ENCODE measurements at regions not wholly inside any gene's neighbourhood (a gene's known extent, or its start where the extent isn't known, plus 50 kb on each side); places are given as distances from the start of the nearest gene placed in this dataset.

GRCh38 chr16:62903961-62904502, 867.8 kb upstream of the CDH8 start (continued):
- TF ChIP-seq EED (IDR thresholded peaks at IDR 0.05; ENCODE audit: low read depth): no peak
- TF ChIP-seq ZSCAN29 (IDR thresholded peaks at IDR 0.05): no peak
- TF ChIP-seq CHD4 (IDR thresholded peaks at IDR 0.05): no peak
- TF ChIP-seq ZNF687 (IDR thresholded peaks at IDR 0.05): no peak

- Histone ChIP-seq H4K20me1 (ENCODE audit: control insufficient read depth, insufficient read depth) (no peaks in the 10 kb centered on the region), H3K27ac (ENCODE audit: control insufficient read depth, insufficient read depth) (no peak overlapping the region), H3K4me1 (ENCODE audit: control insufficient read depth, insufficient read depth, low read length) (no peaks in the 10 kb centered on the region), H3K4me2 (ENCODE audit: control insufficient read depth, insufficient read depth) (no peak overlapping the region), H2AFZ (ENCODE audit: control insufficient read depth, low read depth, low read length) (no peak overlapping the region), H3K79me2 (ENCODE audit: control insufficient read depth, insufficient read depth, low read length) (no peaks in the 10 kb centered on the region), H3K4me3 (no peak overlapping the region), H3K9ac (ENCODE audit: control insufficient read depth, insufficient read depth, low read length) (no peak overlapping the region), H3K36me3 (ENCODE audit: control insufficient read depth in 2 of 2, insufficient read depth in 2 of 2, low read length in 1 of 2) (no peaks in the 10 kb centered on the region), H3K9me3 (replicated peaks; ENCODE audit: control insufficient read depth, insufficient read depth, low read length) (no peaks in the 10 kb centered on the region), H3K27me3 (replicated peaks in 1 of 2; ENCODE audit: control insufficient read depth in 2 of 2, insufficient read depth in 2 of 2, low read length in 1 of 2) (no peaks in the 10 kb centered on the region)
- in situ Hi-C loops (cut with MboI) (loop anchor here (10.0 to 25.0 kb wide), 2 partner anchors 55 to 112 kb away; no protein-coding TSS in a partner anchor), intact Hi-C loops (cut with micrococcal nuclease; ENCODE audit: unreplicated experiment) (no loop called here)
- 0% methylated on average over 1 of the region's 1 CpG for WGBS (ENCODE audit: insufficient coverage, insufficient replicate concordance, low lambda C conversion rate, missing lambda C conversion rate)
- FAIRE-seq (no peak), DNase-seq (ENCODE audit: low read depth, low spot score) (no peak), ATAC-seq (no peak)
- ChIA-PET POLR2A (no interaction called here), CTCF (no interaction called here), RAD21 (ENCODE audit: unreplicated experiment) (no interaction called here), SMC1A (ENCODE audit: uncharacterized antibody, unreplicated experiment) (no interaction called here)
- TF ChIP-seq, protein P1, sequence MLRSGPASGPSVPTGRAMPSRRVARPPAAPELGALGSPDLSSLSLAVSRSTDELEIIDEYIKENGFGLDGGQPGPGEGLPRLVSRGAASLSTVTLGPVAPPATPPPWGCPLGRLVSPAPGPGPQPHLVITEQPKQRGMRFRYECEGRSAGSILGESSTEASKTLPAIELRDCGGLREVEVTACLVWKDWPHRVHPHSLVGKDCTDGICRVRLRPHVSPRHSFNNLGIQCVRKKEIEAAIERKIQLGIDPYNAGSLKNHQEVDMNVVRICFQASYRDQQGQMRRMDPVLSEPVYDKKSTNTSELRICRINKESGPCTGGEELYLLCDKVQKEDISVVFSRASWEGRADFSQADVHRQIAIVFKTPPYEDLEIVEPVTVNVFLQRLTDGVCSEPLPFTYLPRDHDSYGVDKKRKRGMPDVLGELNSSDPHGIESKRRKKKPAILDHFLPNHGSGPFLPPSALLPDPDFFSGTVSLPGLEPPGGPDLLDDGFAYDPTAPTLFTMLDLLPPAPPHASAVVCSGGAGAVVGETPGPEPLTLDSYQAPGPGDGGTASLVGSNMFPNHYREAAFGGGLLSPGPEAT (IDR thresholded peaks at IDR 0.05; ENCODE audit: low read depth): no peak
- TF ChIP-seq REST (IDR thresholded peaks at IDR 0.05; ENCODE audit: low read depth, low read length): no peak
- no peak for TF ChIP-seq PML (IDR thresholded peaks at IDR 0.05; ENCODE audit: low read length)
- no peak for TF ChIP-seq ZNF24 (IDR thresholded peaks at IDR 0.05)
- no peak for TF ChIP-seq EED (IDR thresholded peaks at IDR 0.05; ENCODE audit: low read depth)
- TF ChIP-seq, protein P2, sequence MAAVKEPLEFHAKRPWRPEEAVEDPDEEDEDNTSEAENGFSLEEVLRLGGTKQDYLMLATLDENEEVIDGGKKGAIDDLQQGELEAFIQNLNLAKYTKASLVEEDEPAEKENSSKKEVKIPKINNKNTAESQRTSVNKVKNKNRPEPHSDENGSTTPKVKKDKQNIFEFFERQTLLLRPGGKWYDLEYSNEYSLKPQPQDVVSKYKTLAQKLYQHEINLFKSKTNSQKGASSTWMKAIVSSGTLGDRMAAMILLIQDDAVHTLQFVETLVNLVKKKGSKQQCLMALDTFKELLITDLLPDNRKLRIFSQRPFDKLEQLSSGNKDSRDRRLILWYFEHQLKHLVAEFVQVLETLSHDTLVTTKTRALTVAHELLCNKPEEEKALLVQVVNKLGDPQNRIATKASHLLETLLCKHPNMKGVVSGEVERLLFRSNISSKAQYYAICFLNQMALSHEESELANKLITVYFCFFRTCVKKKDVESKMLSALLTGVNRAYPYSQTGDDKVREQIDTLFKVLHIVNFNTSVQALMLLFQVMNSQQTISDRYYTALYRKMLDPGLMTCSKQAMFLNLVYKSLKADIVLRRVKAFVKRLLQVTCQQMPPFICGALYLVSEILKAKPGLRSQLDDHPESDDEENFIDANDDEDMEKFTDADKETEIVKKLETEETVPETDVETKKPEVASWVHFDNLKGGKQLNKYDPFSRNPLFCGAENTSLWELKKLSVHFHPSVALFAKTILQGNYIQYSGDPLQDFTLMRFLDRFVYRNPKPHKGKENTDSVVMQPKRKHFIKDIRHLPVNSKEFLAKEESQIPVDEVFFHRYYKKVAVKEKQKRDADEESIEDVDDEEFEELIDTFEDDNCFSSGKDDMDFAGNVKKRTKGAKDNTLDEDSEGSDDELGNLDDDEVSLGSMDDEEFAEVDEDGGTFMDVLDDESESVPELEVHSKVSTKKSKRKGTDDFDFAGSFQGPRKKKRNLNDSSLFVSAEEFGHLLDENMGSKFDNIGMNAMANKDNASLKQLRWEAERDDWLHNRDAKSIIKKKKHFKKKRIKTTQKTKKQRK (IDR thresholded peaks at IDR 0.05; ENCODE audit: low read depth, low read length): no peak
- no peak for TF ChIP-seq RELA (IDR thresholded peaks at IDR 0.05; ENCODE audit: borderline replicate concordance, partially characterized antibody)
- TF ChIP-seq RBBP5 (conservative IDR thresholded peaks at IDR 0.05): no peak
- no TSS peak for BruUV-seq (replicated peaks)
Observed at GRCh38 chr16:62899737-62900136, 863.5 kb upstream of the CDH8 start.
